AG10803 (cell line): ENCODE measurements at regions not wholly inside any gene's neighbourhood (a gene's known extent, or its start where the extent isn't known, plus 50 kb on each side); places are given as distances from the start of the nearest gene placed in this dataset.
A peak's percentile ranks its signal among the peaks of the same experiment; 100 is the strongest.
"Not testable (repeated sequence)": the region's sequence is repeated elsewhere in the genome, so short reads cannot be mapped to it uniquely, and the experiment has no call there.

Source experiments
- DNase-seq: peaks from one replicate; pipeline ENCODE4 v3.0.0; 2010; ENCODE audit warnings: low read depth
- H3K4me3 ChIP-seq: 2 replicates; pipeline ENCODE4 v1.5.1; 2011; ENCODE audit warnings: mild to moderate bottlenecking, low read length, control low read depth
- CTCF ChIP-seq: conservative IDR thresholded peaks from 2 replicates; pipeline ENCODE4 v1.5.1; 2011; ENCODE audit warnings: mild to moderate bottlenecking, low read length, control low read depth, inconsistent platforms

- TF ChIP-seq CTCF: no peak
- no peak overlapping the region for H3K4me3 ChIP-seq
- DNase-seq: no peak
These were observed 85.8 kb upstream of the PITRM1 start for GRCh38 chr10:3258394-3258793.

GRCh38 chr10:3255616-3256015, 83.0 kb upstream of the PITRM1 start:
- no peak overlapping the region for H3K4me3 ChIP-seq
- TF ChIP-seq CTCF: no peak
- no peak for DNase-seq

GRCh38 chr10:3255075-3255474, 82.5 kb upstream of the PITRM1 start:
- H3K4me3 ChIP-seq: no peak overlapping the region
- no peak for TF ChIP-seq CTCF
- DNase-seq: peak; percentile 17

- not testable (repeated sequence) for DNase-seq, H3K4me3 ChIP-seq
These were observed 81.4 kb upstream of the PITRM1 start for GRCh38 chr10:3253974-3254373.

GRCh38 chr10:3251172-3251571, 78.6 kb upstream of the PITRM1 start:
- DNase-seq: no peak
- no peak overlapping the region for H3K4me3 ChIP-seq
- TF ChIP-seq CTCF: no peak

- TF ChIP-seq CTCF: no peak
- no peak for DNase-seq
- no peak overlapping the region for H3K4me3 ChIP-seq
These were observed 76.8 kb upstream of the PITRM1 start for GRCh38 chr10:3249307-3249889.

- peak; percentile 94 for DNase-seq
These were observed 76.1 kb upstream of the PITRM1 start for GRCh38 chr10:3248526-3249306.

More at GRCh38 chr10:3248526-3249306, 76.1 kb upstream of the PITRM1 start:
- TF ChIP-seq CTCF: no peak
- peak overlapping the region; percentile 0; the same call in 1 of the 2 replicates for H3K4me3 ChIP-seq
